Hematopoietic multipotent progenitor cell treated with erythropoietin and hydrocortisone succinate and interleukin-3 and kit ligand, for 15 days (in vitro differentiated cells): ENCODE measurements at regions not wholly inside any gene's neighbourhood (a gene's known extent, or its start where the extent isn't known, plus 50 kb on each side); places are given as distances from the start of the nearest gene placed in this dataset.

ENCODE experiments used
- DNase-seq: peaks from one replicate; pipeline ENCODE4 v3.0.0-alpha.2; 2015; ENCODE audit warnings: low spot score

- DNase-seq: no peak
Measured at GRCh38 chr22:47284360-47284759, 521.9 kb downstream of the TBC1D22A start.

DNA sequence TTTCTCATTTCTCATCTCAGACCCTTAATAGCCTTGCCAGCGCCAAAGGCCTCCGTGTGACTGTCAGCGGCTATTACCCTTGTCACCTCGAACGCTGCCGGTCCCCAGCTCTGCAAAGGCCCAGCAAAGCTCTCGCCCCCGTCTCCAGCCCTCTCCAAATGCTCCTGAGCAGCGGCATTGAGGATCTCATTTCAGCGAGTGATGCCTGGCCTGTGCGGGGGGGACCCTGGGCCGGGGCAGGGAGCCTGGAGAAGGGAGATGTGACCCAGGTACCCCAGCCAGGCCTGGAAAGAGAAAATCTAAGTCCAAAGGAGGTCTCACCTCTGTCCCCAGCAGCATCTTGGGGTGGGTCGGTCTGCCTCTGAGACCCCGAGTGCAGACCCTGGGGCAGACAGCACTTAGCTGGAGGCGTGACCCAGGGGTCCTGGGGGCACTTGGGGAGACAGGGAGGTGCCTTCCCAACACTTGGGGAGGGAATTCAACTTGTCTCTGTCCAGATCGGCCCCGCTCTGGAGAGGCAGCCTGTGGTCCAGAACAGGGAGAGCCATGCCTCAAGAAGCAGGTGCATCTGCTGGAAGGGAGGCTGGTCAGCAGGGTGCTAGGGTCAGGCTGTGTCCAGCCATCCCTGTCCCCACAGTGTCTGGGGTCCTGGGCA, 521.3 kb downstream of the TBC1D22A start:
- no peak for DNase-seq

- DNase-seq: no peak
Measured at GRCh38 chr22:47282851-47283250, 520.4 kb downstream of the TBC1D22A start.

DNA sequence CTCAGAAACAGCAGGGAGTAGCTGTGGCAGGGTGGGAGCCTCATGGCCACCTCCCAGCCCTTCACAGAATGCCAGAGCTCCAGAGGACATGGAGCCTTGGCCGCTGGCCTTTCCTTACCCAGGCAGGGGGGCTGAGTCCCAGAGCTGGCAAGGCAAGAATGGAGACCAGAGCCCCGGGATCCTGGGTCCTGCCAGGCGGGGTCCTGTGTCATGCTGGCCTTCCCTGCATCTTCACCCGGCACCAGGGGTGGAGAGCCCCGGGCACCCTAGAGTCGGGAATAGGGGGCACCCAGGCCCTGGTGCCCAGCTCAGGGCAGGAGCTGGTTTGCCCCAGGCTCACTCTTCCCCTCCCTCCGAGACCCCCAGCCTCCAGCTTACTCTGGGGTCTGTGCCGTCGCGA, 519.9 kb downstream of the TBC1D22A start:
- DNase-seq: no peak

DNA sequence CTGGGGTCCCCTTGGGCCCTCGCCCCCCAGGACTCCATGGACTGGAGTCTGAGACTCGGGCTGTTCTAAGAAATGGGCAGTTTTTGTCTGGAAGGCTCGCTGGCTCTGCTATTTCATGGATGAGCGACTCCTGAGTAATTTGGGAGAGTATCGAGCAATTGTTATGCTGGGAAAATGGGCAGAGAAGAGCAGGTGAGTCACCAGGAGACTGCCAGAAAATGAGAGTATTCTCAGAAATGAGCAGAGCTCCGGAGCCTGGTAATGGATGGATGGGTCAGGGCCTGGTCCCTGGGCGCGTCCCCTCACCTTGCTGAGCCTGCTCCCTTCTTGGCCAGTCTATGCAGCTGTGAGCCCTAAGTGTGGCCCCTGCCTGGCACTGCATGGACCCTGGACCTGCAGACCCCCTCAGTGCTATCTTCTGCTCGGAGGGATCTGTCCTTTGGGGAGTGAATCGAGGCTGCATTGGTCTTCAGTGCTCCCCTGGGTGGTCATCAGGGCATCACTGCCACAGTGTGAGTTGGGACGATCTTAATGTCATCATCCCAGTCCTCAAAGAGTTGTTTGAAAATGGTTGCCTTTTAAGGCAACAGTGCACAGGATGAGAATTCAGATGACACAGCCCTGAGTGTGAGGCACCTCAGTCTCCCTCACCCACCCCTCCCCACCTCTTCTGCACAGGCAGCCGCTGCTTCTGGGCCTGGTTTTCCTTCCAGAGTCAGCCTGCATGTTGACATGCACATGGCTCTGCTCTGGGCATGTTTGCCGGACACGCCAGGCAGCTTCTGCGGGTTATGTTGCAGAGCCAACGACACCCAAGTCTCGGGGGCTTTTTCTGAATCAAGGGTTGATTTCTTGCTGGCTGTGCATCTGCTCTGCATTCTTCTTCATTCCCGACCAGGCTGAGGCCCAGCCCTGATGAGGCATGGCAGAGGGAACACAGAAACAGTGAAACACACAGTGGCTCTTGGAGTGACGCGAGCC, 519.0 kb downstream of the TBC1D22A start:
- DNase-seq: no peak

- DNase-seq: no peak
Measured at GRCh38 chr22:47280301-47280700, 517.9 kb downstream of the TBC1D22A start.

GRCh38 chr22:47279746-47280145, 517.3 kb downstream of the TBC1D22A start:
- no peak for DNase-seq

DNA sequence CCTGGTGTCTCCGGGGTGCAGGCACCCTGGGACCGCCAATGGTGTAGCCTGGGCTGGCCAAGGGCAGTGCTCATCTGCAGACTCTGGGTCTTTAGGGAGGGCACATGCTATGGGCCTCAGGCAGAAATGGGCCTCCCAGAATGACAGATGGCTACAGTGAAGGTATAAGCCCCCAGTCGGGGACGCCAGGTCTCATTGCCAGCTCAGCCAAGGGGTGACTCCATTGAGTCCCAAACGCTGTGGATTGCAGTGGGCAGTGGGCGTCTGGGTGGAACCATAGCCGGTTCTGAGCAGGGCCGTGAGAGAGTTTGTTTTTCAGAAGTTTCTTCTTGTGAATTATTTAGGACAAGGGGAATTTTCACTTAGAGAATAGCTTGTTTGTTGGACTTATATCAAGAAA, 516.9 kb downstream of the TBC1D22A start:
- DNase-seq: no peak

DNA sequence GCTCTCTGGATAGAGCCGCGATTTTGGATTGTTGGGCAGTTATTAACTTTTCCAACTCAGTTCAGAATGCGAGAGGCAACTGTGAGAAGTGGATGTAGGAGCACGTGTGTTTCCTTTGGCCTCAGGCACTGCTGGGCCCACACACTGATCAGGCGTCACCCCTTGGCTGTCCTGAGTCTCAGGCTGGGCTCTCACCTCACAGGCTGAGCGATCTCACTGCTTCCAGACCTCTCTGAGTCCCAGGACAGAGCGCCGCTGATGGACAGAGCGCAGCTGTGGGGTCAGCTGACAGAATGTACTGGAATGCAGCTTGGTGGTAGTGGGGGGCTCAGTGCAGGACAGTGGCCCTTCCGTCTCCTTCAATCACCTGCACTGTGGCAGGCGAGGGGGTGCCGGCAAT, 516.2 kb downstream of the TBC1D22A start:
- no peak for DNase-seq

GRCh38 chr22:47277531-47277930, 515.1 kb downstream of the TBC1D22A start:
- no peak for DNase-seq

DNA sequence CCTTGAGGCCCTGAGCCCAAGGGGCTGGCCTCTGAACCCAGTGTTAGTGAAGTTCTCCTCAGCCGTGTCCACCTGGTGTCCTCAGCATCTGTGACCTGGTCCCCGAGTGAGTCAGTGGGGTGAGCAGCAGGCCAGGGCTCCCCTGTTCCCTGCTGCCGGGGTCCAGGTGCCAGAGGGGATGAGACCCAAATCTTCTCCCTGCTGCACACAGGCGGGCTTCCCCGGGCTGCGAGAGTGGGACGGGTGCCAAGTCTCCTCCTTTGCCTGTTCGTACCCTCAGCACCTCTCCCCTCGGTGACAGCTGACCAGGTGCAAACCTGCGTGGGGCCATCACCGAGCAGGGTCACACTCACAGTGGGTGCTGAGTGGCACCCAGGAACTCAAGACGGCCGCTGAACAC, 514.5 kb downstream of the TBC1D22A start:
- no peak for DNase-seq

DNA sequence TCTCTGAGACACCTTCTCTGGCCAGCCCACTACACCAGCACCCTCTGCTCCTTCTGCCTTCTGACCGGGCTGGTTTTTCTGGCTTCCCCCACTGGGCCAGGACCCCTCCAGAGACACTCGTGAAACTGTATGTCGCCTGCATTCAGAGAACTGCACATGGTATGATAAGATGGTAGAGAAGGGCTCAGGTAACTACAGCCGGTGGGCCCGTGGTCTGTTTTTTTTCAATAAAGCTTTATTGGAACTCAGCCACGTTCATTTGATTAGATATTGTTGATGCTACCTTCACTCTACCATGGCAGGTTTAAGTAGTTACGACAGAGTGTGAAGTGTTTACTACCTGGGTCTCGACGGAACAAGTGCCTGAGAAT, 514.0 kb downstream of the TBC1D22A start:
- no peak for DNase-seq

- DNase-seq: no peak
Measured at GRCh38 chr22:47275605-47276449, 513.4 kb downstream of the TBC1D22A start.

GRCh38 chr22:47274196-47274595, 511.7 kb downstream of the TBC1D22A start:
- no peak for DNase-seq

- DNase-seq: no peak
Measured at GRCh38 chr22:47270463-47271135, 508.1 kb downstream of the TBC1D22A start.

DNA sequence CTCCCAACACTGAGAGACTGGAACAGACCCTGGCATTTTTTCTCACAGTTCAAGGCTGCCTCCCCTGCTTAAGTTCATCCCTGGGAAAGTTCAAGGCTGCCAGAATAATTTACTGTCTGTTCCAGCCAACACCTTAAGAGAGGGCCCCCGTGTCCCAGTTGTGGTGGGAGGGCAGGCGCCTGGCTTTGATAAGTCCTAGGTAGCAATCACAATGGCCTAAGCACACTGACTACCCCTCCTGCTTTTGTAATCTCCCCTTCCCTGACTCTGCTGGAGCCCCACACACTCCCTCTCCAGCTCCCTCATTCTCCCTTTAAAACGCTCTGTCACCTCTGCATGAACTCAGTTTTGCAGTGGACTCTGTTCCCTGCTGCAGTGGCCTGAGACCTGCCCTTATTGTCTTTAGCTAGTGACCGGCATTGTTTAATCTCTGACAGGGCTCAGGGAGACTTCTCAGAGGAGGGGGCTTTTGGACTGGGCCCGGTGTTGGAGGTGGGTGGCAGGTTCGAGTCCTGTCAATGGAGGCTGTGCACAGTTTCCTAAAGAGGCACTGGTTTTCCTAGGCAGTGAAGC, 507.2 kb downstream of the TBC1D22A start:
- DNase-seq: no peak

DNA sequence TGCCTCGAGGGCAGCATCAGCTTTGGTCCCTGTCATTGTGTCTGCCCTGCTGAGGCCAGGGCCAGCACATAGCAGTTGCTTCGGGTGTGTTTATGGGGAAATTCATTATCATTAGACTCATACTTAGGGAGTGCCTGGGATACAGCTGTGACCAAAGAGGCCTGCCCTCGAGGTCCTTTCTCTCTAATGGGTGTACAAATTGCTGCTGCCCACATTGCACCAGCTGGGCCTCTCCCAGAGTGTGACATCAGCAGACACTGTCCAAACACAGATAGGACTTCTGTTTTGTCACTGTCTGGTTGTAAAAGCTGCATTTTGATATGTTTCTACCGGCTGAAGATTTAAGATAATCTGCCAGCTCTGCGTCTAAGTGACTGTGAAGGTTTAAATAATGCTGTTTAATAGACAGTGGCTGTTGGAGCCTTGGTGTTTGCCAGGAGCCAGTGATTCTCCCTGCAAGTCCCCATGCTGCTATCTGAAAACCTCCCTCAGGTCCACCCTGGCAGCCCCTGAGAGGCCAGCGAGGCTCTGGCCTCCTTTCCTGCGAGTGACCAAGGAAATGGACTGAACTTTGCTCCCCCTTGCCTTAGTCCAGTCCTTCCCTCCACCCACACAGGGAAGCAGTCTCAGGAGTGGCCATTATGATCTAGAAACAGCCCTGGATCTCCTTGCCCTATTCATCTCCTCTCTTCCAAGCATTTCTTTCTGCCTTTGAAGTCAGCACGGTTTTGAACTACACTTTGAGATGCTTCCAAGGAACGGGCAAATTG, 505.2 kb downstream of the TBC1D22A start:
- DNase-seq: no peak

DNA sequence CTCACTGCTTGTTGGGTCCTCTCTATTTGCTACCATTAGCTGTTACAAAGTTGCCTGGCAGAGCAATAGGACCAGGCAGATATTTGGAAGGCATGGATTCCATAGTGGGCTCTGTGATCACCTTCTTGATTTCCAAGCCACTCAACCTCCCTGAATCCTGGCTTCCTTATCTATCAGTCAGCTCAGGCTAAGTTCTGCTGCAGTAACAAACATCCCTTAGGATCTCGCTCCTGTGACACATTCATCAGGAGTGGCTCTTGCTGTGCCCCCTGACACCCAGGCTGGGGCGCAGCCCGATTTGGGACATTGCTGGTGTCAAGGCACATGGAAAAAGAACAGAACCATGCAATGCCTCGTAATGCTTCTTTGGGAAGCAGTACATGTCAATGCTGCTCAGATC, 503.9 kb downstream of the TBC1D22A start:
- DNase-seq: no peak

GRCh38 chr22:47260551-47260950, 498.1 kb downstream of the TBC1D22A start:
- DNase-seq: no peak

GRCh38 chr22:47259990-47260389, 497.5 kb downstream of the TBC1D22A start:
- no peak for DNase-seq

- DNase-seq: no peak
Measured at GRCh38 chr22:47259049-47259448, 496.6 kb downstream of the TBC1D22A start.
